H1 (cell line): ENCODE measurements at regions not wholly inside any gene's neighbourhood (a gene's known extent, or its start where the extent isn't known, plus 50 kb on each side); places are given as distances from the start of the nearest gene placed in this dataset.

Experiments used
- YY1 ChIP-seq: IDR thresholded peaks from 2 replicates; pipeline ENCODE4 v1.6.1; 2011; ENCODE audit warnings: low read depth, mild to moderate bottlenecking, low read length

DNA sequence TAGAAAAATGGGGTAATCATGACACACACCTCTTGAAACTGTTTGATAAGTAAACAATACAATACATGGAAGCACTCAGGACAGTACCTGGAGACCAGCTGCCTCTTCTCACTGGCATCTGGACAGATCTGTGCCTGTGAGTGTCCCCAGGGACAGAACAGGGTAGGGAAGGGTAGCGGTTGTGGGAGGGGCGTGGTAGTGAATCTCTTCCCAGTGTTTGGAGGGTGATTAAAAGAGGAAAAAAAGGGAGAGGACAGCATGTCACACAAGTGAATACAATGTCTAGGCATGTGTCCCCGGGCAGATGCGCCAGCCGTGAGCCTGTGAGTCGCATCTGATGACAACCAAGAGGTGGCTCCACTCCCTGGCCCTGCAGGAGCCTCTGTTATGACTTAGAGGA lies 138.8 kb upstream of the MSX1 start (continued):
- no peak for TF ChIP-seq YY1
